COLO829 (cell line): ENCODE measurements at regions not wholly inside any gene's neighbourhood (a gene's known extent, or its start where the extent isn't known, plus 50 kb on each side); places are given as distances from the start of the nearest gene placed in this dataset.

Source experiments
- DNase-seq: peaks from one replicate; pipeline ENCODE4 v3.0.0; 2012; ENCODE audit warnings: low spot score

DNA sequence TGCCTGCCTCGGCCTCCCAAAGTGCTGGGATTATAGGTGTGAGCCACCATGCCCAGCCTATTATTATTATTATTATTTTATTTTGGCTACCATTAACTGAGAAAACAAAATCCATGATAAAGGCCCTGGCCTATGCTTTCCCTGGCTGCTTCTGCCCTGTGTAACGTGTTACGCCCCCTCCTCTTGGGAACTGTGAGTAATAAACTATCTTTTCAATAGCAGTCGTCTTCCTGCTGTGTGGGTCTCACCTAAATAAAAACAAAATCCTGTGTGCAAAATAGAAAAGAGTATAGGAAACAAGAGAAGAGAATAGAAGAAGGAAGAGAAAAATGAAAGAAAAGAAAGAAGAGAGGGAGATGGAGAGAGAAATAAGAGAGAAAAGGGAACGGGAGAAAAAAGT lies 237.0 kb downstream of the MIAT start:
- DNase-seq, result no peak

DNA sequence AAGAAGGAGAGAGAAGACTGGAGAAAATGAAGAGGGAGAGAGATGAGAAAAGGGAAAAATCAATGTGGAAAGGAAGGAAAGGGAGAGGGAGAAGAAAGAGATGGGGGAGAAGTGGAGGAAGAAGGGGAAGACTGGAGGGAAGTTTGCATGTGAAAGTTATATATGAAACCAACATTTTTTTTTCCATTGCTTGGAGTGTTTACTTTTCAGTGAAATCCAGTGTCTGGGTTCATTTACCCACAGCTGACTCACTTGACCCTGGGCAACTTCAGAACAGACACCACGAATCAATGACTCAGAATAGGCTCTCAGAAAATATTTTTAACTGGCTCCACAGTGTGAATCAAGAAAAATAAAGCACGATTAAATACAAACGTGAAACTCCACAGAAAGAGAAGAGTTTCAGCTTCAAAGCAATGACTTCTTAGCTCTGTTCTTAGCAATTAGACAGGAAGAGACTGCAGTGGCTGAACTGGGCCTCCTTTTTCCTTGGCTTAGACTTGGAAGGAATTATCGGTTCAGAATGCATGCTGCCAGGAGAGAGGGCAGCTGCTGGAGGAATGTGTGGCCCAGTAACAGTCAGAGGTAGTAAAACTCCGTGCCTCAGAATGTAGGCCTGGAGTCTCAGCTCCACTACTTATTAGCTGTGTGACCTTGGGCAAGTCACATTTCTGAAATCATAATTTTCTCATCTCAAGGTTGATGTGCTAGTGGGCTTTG lies 237.5 kb downstream of the MIAT start:
- DNase-seq, result peak; percentile 71

DNA sequence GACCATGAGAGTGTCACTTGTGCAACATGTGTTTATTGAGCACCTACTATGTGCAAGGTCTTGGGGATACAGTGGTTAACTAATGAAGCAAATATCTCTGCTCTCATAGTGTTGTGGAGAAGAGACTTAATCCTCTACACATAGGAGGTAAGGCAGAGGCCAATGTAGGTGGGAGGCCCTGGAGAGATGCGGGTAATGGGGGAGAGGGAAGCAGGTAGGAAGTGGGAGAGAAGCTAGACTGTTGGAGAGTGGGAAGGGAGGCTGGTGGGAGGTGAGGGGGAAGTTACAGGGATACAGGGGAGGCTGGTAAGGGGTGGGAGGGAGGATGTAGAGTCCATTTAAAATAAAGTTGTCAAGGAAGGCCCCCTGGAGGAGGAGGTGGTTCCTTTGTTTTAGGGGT lies 240.0 kb downstream of the MIAT start:
- DNase-seq, result no peak

DNA sequence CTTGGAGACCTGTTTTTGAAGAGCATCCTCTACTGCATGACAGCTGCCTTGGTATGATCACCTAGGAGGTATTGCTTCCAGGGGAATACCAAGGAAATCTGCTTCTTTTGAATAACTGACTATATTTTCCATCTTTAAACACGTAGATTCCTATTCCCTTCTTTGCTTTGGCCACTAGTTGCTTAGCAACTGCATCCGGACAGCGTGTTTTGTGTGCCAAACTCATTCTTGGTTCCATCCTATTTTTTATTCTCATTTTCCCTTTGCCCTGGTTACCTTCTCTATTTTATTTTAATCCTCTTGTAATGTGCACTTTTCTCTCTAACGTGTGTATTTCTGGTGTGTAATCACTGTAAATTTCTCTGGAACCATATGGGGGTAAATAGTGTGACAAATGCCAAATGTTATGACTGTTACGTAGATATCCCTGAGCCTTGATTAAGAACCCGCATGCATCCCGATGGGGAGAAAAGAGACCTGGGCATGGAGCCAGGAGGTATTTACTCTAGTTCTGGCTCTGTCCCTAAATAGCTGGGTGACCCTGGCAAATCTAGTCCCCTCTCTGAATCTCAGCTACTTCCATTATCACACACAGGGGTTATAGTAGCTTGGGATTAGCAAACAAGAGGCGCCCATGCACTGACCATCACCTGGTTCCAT lies 241.7 kb downstream of the MIAT start:
- DNase-seq, result no peak

DNA sequence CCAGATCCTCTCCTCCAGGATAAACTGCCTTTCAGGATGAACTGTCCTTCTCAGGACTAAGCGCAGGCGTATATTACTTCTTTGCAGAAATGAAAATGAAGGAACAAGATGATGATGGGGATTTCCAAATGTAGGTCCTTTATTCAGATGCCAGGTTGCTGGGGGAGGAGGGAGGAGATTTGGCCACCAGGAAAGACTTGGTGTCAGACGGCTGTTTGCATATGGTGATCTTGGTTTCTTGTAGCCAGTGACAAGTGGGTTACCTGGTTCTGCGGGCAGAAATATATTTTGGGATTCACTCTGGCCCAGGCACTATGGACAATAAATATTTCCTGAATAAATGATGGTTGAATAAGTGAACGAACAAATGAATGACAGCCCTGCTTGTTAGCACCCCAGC lies 243.4 kb downstream of the MIAT start:
- no peak for DNase-seq

DNA sequence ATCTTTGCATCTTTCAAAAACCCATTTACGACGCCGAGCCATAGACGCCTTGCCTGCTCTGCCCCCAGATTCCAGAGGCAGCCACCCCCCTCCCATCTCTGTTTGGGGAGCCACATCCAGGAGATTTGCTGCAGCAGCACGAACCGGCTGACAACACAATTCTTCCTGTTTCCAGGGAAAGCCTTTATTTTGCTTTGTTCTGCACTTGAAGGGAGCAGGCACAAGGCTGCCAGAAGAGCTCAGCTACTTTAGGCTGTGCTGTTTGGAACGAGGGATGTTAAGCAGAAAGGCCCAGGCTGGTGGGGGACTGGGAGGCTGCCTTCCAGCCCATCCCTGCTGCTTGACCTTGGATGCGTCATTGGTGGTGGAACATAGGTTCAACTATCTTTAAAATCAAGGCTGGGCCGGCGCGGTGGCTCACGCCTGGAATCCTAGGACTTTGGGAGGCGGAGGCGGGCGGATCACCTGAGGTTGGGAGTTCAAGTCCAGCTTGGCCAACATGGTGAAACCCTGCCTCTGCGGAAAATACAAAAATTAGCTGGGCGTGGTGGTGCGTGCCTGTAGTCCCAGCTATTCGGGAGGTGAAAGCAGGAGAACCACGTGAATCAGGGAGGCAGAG lies 243.9 kb downstream of the MIAT start:
- no peak for DNase-seq

DNA sequence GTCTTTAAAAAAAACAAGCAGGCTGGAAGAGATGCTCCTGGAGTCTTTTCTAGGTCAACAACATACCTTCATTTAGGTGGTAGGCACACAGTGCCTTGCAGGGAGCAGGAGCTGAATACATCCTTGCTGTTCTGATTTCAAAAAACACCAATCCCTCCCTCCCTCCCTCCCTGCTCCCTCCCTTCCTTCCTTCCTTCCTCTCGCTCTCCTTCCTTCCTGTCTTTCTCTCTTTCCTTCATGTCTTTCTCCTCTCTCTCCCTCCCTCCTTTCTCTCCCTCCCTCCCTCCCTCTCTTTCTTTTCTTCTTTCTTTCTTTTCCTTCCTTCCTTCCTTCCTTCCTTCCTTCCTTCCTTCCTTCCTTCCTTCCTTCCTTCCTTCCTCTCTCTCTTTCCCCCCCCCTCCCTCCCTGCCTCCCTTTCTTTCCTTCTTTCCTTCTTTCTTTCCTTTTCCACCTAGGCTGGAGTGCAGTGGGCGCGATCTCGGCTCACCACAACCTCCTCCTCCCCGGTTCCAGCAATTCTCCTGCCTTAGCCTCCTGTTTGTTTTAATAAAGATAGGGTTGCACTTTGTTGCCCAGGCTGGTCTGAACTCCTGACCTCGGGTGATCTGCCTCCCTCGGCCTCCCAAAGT lies 245.1 kb downstream of the MIAT start:
- no peak for DNase-seq

DNA sequence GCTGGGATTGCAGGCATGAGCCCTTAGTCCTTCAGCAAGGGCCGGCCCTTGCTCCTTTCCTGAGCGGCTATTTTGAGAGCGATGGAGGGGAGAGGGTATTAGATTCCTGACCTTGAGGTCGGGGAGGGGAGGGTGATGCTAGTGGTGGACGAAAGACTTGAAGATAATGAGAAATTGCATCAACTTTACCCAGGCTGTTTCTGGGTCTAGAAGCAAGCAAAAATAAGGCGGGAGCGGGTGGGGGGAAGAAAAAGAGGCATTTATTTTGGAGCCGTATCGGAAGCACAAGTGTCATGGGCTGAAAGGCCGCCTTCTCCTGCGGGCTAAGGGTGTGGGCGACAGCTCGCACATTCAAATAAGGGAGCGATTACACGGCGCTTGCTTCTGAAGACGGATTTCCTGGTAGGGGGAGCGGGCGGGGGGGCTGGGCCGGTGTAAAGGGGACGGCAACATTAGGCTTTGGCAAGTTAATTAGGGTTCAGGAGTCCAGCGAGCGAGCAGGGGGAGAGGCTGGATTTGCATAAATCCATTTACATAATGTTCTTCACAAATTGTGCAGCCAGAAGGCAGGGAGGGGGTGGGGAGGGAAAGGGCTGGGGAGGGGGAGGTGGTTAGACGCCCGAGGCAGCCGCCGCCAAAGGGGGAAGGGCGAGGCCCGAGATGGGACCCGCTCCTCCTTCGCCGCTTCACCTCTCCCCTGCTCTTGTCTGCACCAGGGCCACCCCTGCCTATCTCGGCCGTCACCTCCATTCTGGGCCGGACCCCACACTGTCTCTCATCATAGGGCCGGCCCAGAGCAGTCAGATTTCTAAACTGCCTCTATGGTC lies 245.9 kb downstream of the MIAT start:
- no peak for DNase-seq

DNA sequence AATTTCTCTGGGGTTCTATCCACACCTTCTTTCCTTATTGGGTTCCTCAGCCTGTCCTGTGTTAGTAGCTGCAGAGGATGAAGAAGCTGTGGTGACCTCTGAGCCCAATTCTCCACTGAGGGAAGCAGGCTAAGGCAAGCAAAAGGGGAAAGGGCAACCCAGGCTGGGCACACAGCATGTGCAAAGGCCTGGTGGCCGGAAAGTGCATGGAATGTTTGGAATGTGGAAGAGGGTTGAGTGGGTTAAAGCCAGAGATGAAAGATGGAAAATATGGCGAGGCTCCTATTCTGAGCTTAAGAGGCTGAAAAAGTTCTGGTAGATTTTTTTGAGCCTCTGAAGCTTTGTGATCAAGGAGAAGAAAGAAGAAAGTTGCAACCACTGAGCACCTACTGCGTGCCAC lies 247.1 kb downstream of the MIAT start:
- DNase-seq, result no peak

DNA sequence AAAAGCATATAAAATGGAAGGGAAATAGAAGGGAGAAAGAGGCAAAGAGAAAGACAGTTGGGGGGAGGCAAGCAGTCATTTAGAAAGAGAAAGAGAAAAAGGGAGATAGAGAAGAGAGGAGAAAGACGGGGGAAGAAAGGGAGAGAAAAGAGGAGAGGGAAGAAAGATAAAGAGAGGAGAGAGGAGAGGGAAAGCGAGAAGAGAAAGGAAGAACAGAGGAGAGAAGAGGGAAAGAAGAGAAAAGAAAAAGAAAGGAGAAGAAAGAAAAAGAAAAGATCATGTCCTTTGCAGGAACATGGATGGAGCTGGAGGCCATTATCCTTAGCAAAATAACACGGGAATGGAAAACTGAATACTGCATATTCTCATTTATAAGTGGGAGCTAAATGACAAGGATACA lies 247.7 kb downstream of the MIAT start:
- DNase-seq, result no peak

DNA sequence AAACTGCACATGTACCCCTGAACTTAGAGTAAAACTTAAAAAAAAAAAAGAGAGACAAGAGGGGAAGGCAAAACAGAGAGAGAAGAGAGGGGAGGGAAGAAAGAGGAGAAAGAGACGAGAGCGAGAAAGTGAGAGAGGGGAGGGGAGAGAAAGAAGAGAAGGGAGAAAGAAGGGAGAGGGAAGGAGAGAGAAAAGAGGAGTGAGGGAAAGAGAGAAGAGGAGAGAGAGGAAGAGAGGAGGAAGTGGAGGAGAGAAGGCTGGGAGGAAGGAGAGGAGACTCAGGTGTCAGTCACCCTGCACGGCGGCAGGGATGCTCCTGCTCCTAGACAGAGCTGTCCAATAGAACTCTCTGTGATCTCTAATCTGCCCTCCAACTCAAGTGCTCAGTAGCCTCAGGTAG lies 248.3 kb downstream of the MIAT start:
- no peak for DNase-seq

DNA sequence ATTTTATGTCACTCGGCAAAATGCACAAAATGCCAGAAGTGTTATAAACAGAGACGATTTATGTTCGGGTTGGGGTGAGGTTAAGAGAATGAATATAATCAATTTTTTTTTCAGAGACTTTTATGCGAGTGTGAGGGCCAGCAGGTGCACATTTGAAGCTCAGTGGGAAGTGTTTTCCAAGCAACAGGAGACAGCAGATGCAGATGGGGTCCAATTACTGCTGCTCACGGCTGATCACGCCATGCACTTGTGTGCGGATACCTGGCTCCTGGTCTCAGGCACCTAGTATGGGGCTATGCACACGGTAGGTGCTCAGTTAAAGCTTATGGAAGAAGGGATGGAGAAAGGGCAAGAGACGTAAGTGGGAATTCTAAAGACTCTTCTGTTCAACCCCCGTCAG lies 249.1 kb downstream of the MIAT start:
- DNase-seq, result no peak

DNA sequence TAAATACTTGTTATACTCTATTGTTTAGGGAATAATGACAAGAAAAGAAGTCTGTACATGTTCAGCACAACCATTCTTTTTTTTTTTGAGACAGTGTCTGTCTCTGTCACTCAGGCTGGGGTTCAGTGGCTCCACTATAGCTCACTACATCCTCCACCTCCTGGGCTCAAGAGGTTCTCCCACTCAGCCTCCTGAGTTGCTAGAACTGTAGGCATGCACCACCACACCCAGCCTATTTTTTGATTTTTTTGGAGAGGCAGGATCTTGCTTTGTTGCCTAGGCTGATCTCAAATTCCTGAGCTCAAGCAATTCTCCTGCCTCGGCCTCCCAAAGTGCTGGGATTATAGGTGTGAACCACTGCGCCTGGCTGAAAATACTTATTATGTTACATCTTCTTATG lies 250.0 kb downstream of the MIAT start:
- no peak for DNase-seq

DNA sequence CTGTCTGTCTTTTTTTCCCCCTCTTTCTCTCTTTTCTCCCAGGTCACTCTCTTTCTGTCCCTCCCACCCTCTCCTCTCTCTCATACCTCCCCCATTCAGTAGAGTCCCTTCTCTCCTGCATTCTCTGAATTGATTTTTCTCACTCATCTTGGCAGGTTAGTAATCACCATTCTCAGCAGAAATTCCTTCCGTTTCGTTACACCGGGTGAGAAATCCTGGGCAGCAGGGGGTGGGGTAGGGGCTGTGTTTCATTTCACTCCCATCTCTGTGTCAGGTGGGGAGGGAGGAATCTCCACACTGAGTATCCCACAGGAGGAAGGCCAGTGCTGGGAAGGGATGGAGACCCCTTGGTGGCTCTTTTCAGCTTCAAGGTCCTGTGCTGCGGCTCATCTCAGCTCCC lies 253.5 kb downstream of the MIAT start:
- no peak for DNase-seq

DNA sequence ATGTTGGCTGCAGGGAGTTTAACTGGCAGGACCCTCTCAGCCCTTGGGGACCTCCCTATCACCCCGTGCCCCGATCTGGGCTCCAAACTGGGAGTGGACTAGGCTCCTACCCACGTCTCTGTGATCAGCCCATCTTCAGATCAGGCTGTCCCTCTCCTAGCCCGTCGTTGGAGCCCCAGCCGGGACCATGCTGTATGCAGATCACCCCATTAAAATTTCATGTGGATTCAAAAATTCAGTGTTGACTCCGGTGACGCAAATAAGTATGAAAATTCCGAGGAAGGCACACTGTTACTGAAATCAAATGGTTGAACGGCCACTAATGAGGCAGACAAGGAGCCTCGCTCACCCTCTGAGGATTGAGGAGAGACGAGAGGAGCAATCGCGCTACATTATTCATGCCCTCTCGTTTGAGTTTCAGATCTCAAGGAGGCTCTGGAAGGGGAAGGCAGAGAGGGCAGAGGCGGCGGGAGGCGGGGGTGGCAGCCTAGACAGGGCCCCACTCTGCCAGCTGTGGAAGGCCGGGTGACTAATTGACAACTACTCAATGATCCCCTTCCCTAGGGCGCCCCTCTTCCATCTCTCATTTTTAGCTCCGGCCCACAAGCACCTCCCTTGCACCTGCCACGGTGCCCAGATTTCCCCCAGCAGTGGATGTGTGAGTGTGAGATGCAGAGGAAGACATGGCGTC lies 255.4 kb downstream of the MIAT start:
- no peak for DNase-seq

DNA sequence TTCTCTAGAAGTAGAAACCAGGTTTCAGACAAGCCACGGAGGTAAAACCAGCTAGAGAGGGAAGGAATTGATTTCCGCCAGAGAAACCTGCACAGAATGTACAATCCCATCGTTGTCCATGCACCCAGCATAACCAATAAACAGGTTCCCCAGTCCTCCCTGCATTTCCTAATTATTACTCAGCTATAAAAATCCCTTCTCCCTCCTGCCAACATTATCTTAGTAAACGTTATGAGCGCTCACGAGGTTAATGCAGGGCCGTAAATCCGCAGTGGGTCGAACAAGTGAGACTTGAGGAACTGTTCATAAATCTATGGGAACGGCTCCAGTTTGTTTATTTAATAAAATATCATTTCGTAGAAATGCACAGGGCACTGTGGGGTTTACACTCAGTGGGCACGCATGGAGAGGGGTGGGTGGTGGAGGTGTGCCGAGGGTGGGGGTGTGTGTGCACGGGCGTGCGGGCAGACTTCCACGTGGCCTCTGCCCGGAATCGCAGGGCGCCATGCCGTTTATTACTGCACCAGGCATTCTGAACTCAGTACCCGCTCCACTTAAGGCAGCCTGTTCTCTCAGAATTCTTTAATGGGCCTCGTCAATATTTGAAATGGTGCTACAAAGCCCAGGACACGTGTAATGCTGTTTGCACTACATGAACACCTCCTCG lies 257.3 kb downstream of the MIAT start:
- no peak for DNase-seq

DNA sequence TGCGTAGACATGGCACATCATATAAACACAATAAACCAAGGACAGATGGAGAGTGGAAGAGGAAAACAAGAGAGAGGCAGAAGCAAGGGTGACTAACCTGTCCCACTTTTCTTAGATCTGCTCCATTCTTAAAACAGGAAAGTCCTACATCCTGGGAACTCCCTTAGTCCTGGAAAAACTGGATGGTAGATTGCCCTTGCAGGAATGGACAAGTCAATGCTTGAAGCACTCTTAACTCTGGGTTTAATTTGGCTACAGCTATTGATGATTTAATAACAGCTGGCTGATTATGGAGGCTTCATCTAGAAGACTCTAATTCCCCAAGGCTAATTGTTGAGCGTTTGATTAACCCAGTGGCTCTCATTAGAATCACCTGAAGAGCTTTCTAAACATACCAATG lies 258.8 kb downstream of the MIAT start:
- no peak for DNase-seq

DNA sequence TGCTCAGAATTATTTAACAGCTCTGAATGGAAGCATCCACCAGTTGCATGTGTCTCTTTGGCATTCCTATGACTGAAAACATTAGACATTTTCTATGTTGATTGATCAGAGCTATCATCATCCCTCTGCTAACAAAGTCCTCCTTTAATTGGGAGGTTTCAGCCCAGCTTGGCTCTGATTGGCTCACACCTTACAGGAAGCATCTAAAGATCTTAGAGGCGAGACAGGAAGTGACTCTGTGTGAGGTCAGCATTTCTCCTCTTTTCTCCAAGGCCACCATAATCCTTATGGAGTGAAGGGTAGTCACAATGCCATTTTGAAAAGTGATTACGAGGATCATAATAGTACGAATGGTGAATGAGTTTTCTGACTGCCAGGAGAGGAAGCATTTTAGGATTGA lies 260.8 kb downstream of the MIAT start:
- no peak for DNase-seq

DNA sequence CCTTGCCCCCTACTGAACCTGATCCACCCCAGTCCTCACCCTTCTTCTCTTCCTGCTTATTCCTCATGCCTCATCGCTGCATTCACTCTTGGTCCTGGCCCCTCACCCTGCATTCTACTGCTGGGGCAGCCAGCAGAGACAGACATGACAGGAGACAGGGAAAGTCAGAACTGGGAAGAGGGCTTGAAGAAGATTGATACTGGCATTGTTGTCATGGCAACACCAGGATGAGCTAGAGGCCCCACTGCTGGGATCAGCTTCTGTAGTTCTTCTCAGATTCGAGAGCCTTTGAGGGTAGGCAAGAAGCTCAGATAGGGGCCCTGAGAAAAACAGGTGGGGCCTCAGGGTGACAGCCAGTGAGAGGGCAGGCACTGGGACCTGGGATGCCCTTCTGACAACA lies 264.3 kb downstream of the MIAT start:
- DNase-seq, result no peak

DNA sequence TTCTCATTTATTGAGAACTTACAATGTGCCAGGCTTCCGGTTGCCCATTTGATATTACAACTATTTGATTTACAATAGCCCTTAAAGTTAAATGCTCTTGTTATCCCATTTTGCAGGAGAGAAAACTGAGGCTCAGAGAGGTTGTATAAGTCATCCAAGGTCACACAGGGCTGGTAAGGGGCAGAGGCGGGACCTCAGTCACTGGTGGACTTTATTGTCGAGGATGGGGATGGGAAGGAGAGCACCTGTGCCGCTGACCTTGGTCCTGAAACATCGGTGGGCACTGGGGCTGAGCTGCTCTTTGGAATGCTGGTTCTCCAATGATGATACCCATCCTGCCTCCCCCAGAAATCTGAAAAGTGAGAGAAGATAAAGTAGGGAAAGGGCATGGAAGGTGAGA lies 265.4 kb downstream of the MIAT start:
- DNase-seq, result no peak

DNA sequence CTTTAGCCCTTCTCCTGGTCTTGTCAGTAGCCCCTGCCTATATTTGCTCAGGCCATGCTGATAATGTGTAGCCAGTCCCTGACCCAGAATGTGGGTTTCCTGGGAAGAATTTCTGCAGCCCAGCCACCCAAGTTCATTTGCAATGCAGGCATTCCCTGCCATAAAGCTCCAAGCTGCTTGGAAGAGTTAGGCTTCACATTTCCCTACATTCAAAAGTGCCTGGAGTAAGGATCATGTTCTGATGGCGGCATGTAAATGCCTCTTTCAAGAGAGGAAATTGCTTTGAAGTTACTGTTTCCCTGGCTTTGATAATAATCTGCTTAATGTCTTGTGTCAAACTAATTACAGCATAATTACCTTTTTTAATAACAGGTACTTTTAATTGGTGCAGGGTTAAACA lies 266.1 kb downstream of the MIAT start:
- no peak for DNase-seq
